Skeletal muscle cell (primary cell): ENCODE measurements at regions not wholly inside any gene's neighbourhood (a gene's known extent, or its start where the extent isn't known, plus 50 kb on each side); places are given as distances from the start of the nearest gene placed in this dataset.
A peak's percentile ranks its signal among the peaks of the same experiment; 100 is the strongest.
"Not testable (repeated sequence)": the region's sequence is repeated elsewhere in the genome, so short reads cannot be mapped to it uniquely, and the experiment has no call there.

Source experiments
- DNase-seq: peaks from one replicate; pipeline ENCODE4 v3.0.0-alpha.2; 2010; ENCODE audit warnings: low read depth
- H3K4me3 ChIP-seq: 2 replicates; pipeline ENCODE4 v1.5.1; 2011; ENCODE audit warnings: low read depth, mild to moderate bottlenecking, control low read depth, low read length, moderate library complexity

DNA sequence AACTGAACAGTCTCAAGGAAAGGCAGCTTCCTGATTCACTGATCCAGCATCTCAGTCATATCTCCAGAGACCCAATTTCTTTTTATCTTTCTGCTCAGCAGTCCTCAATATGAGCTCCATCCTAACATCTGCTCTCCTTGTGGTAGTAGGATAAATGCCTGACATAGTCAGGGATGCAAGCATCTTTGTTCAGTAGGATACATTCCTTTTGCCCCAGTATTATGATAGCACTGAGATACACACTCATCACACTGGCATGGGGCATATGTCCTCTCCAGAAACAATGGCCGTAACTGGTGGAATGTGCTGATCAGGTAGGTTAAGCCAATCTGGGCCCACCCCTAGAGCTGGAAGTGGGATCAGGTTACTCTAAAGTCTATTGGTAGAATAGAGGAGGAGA is 207.2 kb downstream of the ETAA1 start:
- no peak for DNase-seq
- H3K4me3 ChIP-seq = no peak overlapping the region

- DNase-seq = peak; percentile 63
- no peak overlapping the region for H3K4me3 ChIP-seq
These were observed 215.5 kb downstream of the ETAA1 start for GRCh38 chr2:67612576-67613042.

- no peak overlapping the region for H3K4me3 ChIP-seq
- no peak for DNase-seq
These were observed 216.1 kb downstream of the ETAA1 start for GRCh38 chr2:67613227-67613626.

- no peak overlapping the region for H3K4me3 ChIP-seq
- DNase-seq = no peak
These were observed 217.3 kb downstream of the ETAA1 start for GRCh38 chr2:67614454-67614853.

- no peak overlapping the region for H3K4me3 ChIP-seq
- DNase-seq = peak; percentile 63
These were observed 219.6 kb downstream of the ETAA1 start for GRCh38 chr2:67616749-67617148.

DNA sequence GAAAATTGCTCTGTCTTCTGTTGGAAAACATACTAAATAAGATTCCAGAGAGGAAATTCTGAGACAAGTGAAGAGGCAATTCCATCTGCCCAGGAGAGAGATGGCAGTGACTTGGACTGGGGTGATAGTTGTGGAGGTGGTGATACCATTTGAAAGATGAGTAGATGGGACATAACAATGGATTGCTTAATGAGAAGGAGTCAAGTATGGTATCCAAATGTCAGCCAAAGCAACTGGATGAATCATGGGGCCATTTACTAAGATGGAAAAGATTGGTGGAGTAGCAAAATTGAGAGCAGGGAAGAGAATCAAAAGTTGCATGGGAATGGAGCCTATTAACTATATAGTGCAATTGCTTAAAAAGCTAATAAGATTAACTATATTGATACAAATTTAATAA is 222.1 kb downstream of the ETAA1 start:
- DNase-seq = no peak
- H3K4me3 ChIP-seq = no peak overlapping the region

GRCh38 chr2:67623741-67624140 is 226.6 kb downstream of the ETAA1 start:
- not testable (repeated sequence) for H3K4me3 ChIP-seq, DNase-seq

DNA sequence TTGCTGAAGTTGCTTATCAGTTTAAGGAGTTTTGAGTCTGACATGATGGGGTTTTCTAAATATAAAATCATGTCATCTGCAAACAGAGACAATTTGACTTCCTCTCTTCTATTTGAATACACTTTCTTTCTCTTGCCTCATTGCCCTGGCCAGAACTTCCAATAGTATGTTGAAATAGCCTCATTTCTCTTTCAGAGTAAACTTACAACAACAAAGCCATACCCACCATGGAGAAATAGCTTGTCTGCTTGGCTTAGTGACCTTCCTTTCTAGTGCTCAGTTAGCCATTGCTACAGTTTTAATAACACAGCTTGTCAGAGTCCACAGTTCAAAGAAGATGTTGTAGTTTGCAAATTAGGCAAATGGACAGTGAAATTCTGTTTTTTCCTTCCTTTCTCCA is 228.0 kb downstream of the ETAA1 start:
- no peak for DNase-seq
- H3K4me3 ChIP-seq = no peak overlapping the region

DNA sequence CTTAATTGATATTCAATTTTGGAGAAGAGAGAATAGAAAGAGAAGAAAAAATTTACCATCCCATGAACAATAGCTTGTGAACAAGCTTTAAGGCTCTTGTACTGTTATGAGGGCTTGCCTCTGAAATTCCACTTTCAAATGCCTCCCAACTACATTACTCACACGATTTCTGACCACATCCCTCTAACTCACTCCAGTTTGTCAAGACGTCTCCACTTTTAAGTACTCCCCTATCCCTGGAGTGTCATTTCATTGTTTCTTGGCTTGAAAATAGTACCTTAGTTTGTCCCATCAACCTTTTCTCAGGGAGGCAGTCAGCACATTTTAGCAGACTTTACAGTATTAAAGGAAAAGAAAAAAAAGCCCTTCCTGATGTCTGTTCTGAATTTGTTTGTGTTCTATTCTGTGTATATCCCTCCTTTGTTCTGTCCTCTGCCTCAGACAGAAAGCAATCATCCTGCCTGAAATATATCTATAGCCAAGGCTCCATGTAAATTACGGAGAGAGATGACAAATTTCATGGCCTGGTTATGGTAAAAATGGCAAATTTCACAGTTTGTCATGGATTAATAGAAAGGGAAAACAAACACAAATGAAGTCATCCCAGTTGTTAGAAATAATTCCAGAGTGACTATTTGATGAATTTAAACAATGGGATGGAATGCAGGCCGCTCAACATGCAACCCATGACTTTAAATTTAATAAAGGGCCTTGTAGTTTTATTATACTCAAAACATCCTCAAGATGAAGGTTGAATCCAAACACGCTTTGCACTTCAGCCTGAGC is 228.8 kb downstream of the ETAA1 start:
- peak; percentile 90 for DNase-seq

GRCh38 chr2:67626656-67627055 is 229.5 kb downstream of the ETAA1 start:
- H3K4me3 ChIP-seq = no peak overlapping the region
- peak; percentile 52 for DNase-seq

More for the DNA sequence above, 228.8 kb downstream of the ETAA1 start:
- H3K4me3 ChIP-seq = no peak overlapping the region

DNA sequence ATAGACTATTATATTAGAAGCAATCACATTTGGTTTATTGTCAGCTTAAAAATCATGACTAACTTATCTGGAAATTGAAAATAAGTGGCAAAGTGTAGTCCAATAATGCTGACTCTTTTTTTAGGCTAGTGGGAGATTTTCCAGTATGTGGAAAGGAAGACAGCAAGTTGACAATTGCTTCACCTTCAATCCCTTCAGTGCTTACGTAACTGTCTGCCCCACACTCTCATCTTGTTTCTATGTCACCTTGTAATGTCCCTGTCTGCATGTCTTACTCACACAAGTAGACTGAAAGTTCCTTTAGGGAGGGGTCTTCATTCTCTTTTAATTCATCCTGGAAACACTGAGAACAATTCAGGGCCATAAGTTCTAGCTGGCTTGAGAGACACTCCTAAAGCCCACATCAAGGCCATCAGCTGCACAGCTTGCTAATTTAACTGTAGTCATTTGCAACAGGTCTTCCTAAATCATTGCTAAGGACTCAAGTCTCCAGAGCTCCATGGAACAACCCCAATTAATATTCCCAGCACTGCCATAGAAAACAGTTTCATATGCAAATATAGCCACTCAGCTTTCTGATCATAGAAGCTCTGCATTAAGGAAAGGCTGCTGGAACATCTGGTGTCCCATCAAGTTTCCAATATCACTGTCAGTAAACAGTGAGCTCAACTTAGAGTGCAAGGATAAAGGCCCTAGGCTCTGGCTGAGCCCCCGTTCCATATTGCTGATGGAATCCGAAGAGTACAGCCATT is 230.5 kb downstream of the ETAA1 start:
- H3K4me3 ChIP-seq = no peak overlapping the region
- DNase-seq = no peak

DNA sequence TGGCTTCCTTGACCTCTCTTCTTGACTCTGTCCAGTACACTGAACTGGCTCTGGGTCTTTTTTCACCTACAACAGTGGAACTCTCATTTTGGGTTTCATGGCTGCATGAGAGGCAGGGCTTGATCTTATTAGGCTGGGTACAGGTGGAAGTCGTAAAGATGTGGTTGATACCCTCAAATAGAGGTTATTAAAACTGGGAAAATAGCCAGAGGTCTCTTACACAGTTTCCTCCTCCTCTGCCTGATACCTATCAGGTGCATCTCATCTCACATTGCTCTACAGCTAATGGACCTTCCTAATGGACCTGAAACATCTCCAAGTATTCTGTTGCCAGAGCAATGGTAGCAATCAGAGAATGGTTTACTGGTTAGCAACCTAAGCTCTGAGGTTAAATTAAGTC is 231.8 kb downstream of the ETAA1 start:
- DNase-seq = no peak
- H3K4me3 ChIP-seq = no peak overlapping the region

- DNase-seq = no peak
- H3K4me3 ChIP-seq = no peak overlapping the region
These were observed 234.3 kb downstream of the ETAA1 start for GRCh38 chr2:67631483-67631882.

GRCh38 chr2:67633212-67633856 is 236.2 kb downstream of the ETAA1 start:
- no peak for DNase-seq
- no peak overlapping the region for H3K4me3 ChIP-seq

DNA sequence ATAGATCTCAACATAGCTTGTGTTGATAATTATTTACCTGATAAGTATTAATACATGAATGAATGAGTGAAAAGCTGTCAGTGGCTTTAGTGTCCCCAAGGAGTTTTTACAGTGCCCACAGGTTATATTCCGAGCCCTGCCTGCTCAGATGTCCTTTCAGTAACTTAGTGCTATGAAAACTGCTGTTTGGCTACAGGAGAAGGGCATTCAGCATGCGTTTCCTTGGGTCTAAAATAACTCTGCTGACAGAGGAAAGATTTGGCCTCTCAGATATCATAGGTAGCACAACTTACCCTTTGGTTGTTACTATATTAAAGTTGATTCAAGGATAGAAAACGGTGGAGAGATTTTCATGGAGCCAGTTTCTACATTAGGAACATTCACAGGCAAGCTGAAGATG is 241.0 kb downstream of the ETAA1 start:
- no peak for DNase-seq
- H3K4me3 ChIP-seq = no peak overlapping the region

DNA sequence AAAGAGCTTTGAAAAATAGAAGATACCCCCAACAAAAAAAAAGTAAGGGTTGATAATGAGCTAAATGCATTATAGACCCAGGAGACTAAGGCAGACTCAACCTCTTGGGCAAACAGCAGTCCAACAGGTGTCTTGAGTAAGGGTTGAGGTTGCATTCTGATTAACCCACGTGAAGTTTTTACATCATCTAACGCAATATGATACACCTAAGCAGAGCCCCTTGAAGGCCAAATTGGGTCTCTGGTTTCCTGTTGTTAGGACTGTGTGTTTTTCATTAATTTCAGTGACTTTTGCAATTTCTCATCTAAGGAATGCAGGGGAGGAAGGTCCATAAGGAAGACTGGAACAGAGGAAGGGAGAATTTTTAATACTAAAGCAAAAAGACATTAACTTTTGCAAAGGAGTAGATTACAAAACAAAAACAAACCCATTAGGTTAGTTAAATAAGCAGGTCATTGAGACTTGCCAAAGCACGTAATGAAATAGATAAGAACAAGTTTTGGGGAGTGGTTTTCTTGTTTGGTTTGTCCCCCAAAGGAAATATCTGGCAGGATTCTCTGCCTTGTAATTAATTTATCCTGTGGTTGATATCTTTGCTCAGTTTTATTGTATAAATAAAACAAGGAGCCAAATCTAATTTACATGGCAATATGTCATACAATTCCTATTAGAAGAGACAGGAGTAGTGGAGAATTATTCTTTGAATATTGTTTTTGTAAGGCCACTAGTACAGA is 244.3 kb downstream of the ETAA1 start:
- no peak overlapping the region for H3K4me3 ChIP-seq
- DNase-seq = no peak

DNA sequence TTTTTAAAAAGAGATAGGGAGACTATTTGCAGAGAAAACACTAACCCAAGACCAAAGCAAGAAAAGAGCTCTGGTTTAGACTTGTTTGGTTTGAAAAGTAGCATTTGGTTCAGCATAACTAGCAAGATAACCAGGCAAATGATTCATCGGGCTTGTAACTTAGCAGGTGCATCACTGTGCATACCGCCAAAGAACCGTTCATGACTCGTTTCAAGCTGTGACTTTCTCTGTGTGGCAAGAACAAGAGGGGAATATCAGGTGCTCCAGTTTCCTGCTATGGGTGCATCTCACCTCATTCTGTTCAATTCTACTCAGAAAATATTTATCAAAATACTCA is 244.9 kb downstream of the ETAA1 start:
- DNase-seq = no peak
- no peak overlapping the region for H3K4me3 ChIP-seq

DNA sequence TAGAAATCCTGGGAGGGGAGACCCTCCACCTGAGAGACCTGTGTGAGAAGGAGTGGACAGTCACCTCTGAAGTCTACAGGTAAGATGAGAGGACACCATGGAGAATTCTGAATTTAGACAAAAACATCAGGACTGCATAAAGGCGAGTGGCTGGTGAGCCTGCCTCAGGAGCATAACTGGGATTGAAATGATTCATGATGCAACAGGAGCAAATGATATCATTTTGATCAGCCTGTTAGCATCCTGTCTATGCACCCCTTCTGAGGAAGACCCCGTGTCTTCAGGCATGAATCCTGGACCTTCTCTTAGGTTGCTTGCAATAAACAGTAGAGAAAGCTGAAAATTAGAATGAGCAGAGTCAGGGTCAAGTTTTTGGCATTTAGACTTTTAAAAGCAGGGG is 245.8 kb downstream of the ETAA1 start:
- no peak overlapping the region for H3K4me3 ChIP-seq
- no peak for DNase-seq

GRCh38 chr2:67645280-67646138 is 248.4 kb downstream of the ETAA1 start:
- no peak overlapping the region for H3K4me3 ChIP-seq
- no peak for DNase-seq
